GM12892 (cell line): ENCODE measurements at regions not wholly inside any gene's neighbourhood (a gene's known extent, or its start where the extent isn't known, plus 50 kb on each side); places are given as distances from the start of the nearest gene placed in this dataset.

ENCODE experiments used
- POLR2A ChIP-seq: IDR thresholded peaks from 2 replicates; pipeline ENCODE4 v1.6.1; 2011; ENCODE audit warnings: low read depth, low read length, control low read depth
- TAF1 ChIP-seq: IDR thresholded peaks from 2 replicates; pipeline ENCODE4 v1.6.1; 2011; ENCODE audit warnings: low read depth, mild to moderate bottlenecking, control low read depth, low read length, borderline replicate concordance

DNA sequence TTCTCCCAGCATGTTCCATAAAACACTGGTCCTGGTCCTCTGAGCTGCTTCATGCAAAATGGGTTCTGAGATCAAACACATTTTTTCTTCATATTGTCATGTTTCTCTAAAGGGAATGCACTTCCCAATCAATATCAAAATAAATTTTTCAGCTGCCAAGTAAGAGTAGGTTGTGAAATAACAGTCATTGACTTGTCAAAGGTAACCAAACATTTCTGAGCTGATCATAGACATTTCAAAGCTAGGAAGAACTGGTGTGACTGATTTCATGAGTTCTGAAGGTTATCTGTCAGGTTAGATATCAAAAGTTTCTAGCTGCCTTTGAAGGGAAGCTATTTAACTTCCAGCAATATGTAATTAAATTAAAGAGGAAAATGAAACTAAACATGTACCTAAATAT lies 770.9 kb downstream of the TBL1XR1 start:
- TF ChIP-seq TAF1 (no peak), POLR2A (no peak)
